ENCODE measurements at regions not wholly inside any gene's neighbourhood (a gene's known extent, or its start where the extent isn't known, plus 50 kb on each side); places are given as distances from the start of the nearest gene placed in this dataset.

DNA sequence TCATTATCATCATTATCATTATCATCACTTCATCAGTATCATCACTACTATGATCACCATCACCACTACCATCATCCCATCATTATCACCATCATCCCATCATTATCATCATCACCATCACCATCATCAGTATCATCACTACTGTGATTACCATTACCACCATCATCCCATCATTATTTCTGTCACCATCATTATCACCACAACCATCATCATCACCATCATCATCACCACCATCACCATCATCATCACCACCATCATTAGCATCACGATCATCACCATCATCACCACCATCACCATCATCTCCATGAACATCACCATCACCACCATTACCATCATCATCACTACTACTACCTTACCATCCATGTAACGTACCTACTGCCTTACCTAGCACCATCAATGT is 368.8 kb downstream of the SEC14L1 start:
- Histone ChIP-seq H3K27ac (ENCODE audit: poor library complexity, severe bottlenecking) (no peak overlapping the region), H3K4me3 (ENCODE audit: severe bottlenecking) (no peak overlapping the region), H3K27me3 (ENCODE audit: insufficient read depth, poor library complexity, severe bottlenecking) (no peaks in the 10 kb centered on the region), H3K36me3 (ENCODE audit: low read depth) (no peaks in the 10 kb centered on the region), H3K4me1 (ENCODE audit: insufficient read depth, poor library complexity, severe bottlenecking) (no peaks in the 10 kb centered on the region), H3K9me3 (ENCODE audit: severe bottlenecking) (peaks cover 7% of the 10 kb centered on the region)
- no peak for TF ChIP-seq CTCF (IDR thresholded peaks at IDR 0.05; ENCODE audit: poor library complexity, severe bottlenecking)
- ATAC-seq (ENCODE audit: low read depth) (no peak), DNase-seq (ENCODE audit: low spot score) (no peak)

DNA sequence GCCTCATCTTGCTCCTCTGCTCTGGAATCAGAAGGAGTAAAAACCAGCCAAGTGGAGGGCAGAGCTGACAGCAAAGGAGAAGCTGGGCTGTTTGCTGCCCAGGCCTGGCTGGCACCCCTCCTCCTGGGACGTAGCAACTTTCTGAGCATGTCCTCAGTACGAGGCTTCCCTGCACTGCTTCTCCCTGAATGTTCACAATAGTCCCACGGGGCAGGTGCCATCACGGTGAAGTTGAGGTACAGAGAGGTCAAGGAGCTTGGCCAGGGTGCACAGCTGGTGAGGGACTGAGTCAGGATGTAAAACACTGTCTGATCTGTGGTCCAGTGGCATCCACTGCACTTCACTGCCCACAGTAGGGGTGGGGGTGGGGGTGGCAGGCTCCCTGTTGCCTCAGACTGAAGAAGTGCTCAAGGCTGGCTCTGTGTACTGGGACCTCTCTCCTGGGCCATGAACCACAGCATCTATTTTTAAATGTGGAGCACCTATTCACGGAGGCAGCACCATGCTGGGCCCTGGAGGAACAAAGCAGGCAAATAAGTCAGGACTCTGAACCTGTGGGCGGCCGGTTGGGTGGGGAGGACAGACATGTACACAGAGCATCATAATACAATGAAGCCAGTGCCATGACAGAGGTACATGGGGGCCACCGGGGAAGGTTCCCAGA is 369.5 kb downstream of the SEC14L1 start:
- Histone ChIP-seq H3K27me3 (ENCODE audit: insufficient read depth, poor library complexity, severe bottlenecking) (no peaks in the 10 kb centered on the region), H3K4me1 (ENCODE audit: insufficient read depth, poor library complexity, severe bottlenecking) (no peaks in the 10 kb centered on the region), H3K36me3 (ENCODE audit: low read depth) (no peaks in the 10 kb centered on the region), H3K27ac (ENCODE audit: poor library complexity, severe bottlenecking) (no peak overlapping the region), H3K9me3 (ENCODE audit: severe bottlenecking) (peaks cover 7% of the 10 kb centered on the region), H3K4me3 (ENCODE audit: severe bottlenecking) (no peak overlapping the region)
- ATAC-seq (ENCODE audit: low read depth) (no peak), DNase-seq (ENCODE audit: low spot score) (no peak)
- TF ChIP-seq CTCF (IDR thresholded peaks at IDR 0.05; ENCODE audit: poor library complexity, severe bottlenecking) = no peak

GRCh38 chr17:77511514-77512061 is 370.8 kb downstream of the SEC14L1 start:
- H3K4me3 ChIP-seq (ENCODE audit: severe bottlenecking) = no peak overlapping the region
- H3K27ac ChIP-seq (ENCODE audit: poor library complexity, severe bottlenecking) = no peak overlapping the region
- H3K27me3 ChIP-seq (ENCODE audit: insufficient read depth, poor library complexity, severe bottlenecking) = no peaks in the 10 kb centered on the region
- ATAC-seq (ENCODE audit: low read depth) (no peak), DNase-seq (ENCODE audit: low spot score) (no peak)
- no peaks in the 10 kb centered on the region for H3K36me3 ChIP-seq (ENCODE audit: low read depth)
- H3K9me3 ChIP-seq (ENCODE audit: severe bottlenecking) = peaks cover 7% of the 10 kb centered on the region
- H3K4me1 ChIP-seq (ENCODE audit: insufficient read depth, poor library complexity, severe bottlenecking) = no peaks in the 10 kb centered on the region
- TF ChIP-seq CTCF (IDR thresholded peaks at IDR 0.05; ENCODE audit: poor library complexity, severe bottlenecking) = no peak

- ATAC-seq (ENCODE audit: low read depth) (no peak), DNase-seq (ENCODE audit: low spot score) (no peak)
- Histone ChIP-seq H3K27ac (ENCODE audit: poor library complexity, severe bottlenecking) (no peak overlapping the region), H3K4me1 (ENCODE audit: insufficient read depth, poor library complexity, severe bottlenecking) (no peaks in the 10 kb centered on the region), H3K27me3 (ENCODE audit: insufficient read depth, poor library complexity, severe bottlenecking) (no peaks in the 10 kb centered on the region), H3K36me3 (ENCODE audit: low read depth) (no peaks in the 10 kb centered on the region), H3K4me3 (ENCODE audit: severe bottlenecking) (no peak overlapping the region), H3K9me3 (ENCODE audit: severe bottlenecking) (peaks cover 7% of the 10 kb centered on the region)
- no peak for TF ChIP-seq CTCF (IDR thresholded peaks at IDR 0.05; ENCODE audit: poor library complexity, severe bottlenecking)
Observed at GRCh38 chr17:77512062-77512946, 371.5 kb downstream of the SEC14L1 start.

Measured in RWPE2 (cell line).